HEK293 (cell line): ENCODE measurements at regions not wholly inside any gene's neighbourhood (a gene's known extent, or its start where the extent isn't known, plus 50 kb on each side); places are given as distances from the start of the nearest gene placed in this dataset.

Experiments used
- CTCF ChIA-PET: fragments of 350-600 bp; formaldehyde crosslinking; extraction: SDS; loops from one replicate; lab custom pipeline; 2021; ENCODE audit warnings: antibody characterized with exemption; lab: Yijun Ruan, JAX
- POLR2A ChIA-PET: fragments of 300-600 bp; formaldehyde crosslinking; extraction: SDS; loops from one replicate; lab custom pipeline; 2020; ENCODE audit warnings: antibody characterized with exemption, inconsistent platforms; lab: Yijun Ruan, JAX
- H3K27ac ChIP-seq: fragments of 200-500 bp; sonication (Bioruptor generic); 2 replicates; pipeline ENCODE4 v1.5.1; 2014; ENCODE audit warnings: low read depth, low read length, control low read depth, inconsistent platforms; ENCODE audit errors: extremely low read depth
- H3K36me3 ChIP-seq, 2 experiments: fragments of 200-500 bp in 1 of 2; sonication (Bioruptor generic) in 1 of 2; 1 replicate in 1 of 2; 2 replicates in 1 of 2; pipeline ENCODE4 v1.5.1; 2014 to 2017; ENCODE audit warnings: inconsistent platforms in 2 of 2, low read length in 2 of 2; ENCODE audit not compliant: control insufficient read depth in 2 of 2, insufficient read depth in 1 of 2
- H3K4me1 ChIP-seq: fragments of 200-500 bp; sonication (Bioruptor generic); 2 replicates; pipeline ENCODE4 v1.5.1; 2014; ENCODE audit warnings: mild to moderate bottlenecking, low read length, inconsistent platforms; ENCODE audit not compliant: control insufficient read depth, insufficient read depth
- H3K4me3 ChIP-seq: 2 replicates; pipeline ENCODE4 v1.5.1; 2011; ENCODE audit warnings: low read depth, mild to moderate bottlenecking, control low read depth, low read length, moderate library complexity
- H3K9me3 ChIP-seq: fragments of 200-500 bp; sonication (Bioruptor generic); 2 replicates; pipeline ENCODE4 v1.5.1; 2014; ENCODE audit warnings: low read depth, low read length, inconsistent platforms; ENCODE audit not compliant: control insufficient read depth, insufficient read depth
- GLIS2 ChIP-seq: fragments of 450-650 bp; formaldehyde crosslinking; IDR thresholded peaks from 2 replicates; pipeline ENCODE4 v1.5.1; 2016; ENCODE audit warnings: missing biosample characterization, missing genetic modification characterization
- PRDM4 ChIP-seq: fragments of 450-650 bp; formaldehyde crosslinking; IDR thresholded peaks from 2 replicates; pipeline ENCODE4 v1.5.1; 2017; ENCODE audit warnings: missing biosample characterization, missing genetic modification characterization
- TCF7L2 ChIP-seq: IDR thresholded peaks from 2 replicates; pipeline ENCODE4 v1.6.1; 2011; ENCODE audit warnings: low read depth, mild to moderate bottlenecking, inconsistent platforms, low read length, moderate library complexity, borderline replicate concordance
- ZFP69B ChIP-seq: fragments of 450-650 bp; formaldehyde crosslinking; IDR thresholded peaks from 2 replicates; pipeline ENCODE4 v1.5.1; 2016; ENCODE audit warnings: missing biosample characterization, missing genetic modification characterization
- ZNF175 ChIP-seq: fragments of 450-650 bp; formaldehyde crosslinking; IDR thresholded peaks from 2 replicates; pipeline ENCODE4 v1.5.1; 2016; ENCODE audit warnings: missing biosample characterization, missing genetic modification characterization
- ZNF221 ChIP-seq: fragments of 450-650 bp; formaldehyde crosslinking; IDR thresholded peaks from 2 replicates; pipeline ENCODE4 v1.5.1; 2017; ENCODE audit warnings: missing biosample characterization, missing genetic modification characterization, borderline replicate concordance
- ZNF391 ChIP-seq: fragments of 450-650 bp; formaldehyde crosslinking; IDR thresholded peaks from 2 replicates; pipeline ENCODE4 v1.5.1; 2016; ENCODE audit warnings: low read depth, missing biosample characterization, missing genetic modification characterization, borderline replicate concordance
- ZNF423 ChIP-seq: fragments of 450-650 bp; formaldehyde crosslinking; IDR thresholded peaks from 2 replicates; pipeline ENCODE4 v1.5.1; 2016; ENCODE audit warnings: missing biosample characterization, missing genetic modification characterization
- ZNF426 ChIP-seq: fragments of 450-650 bp; formaldehyde crosslinking; IDR thresholded peaks from 2 replicates; pipeline ENCODE4 v1.5.1; 2017; ENCODE audit warnings: missing biosample characterization, missing genetic modification characterization, mild to moderate bottlenecking, inconsistent platforms, moderate library complexity
- ZNF510 ChIP-seq: fragments of 450-650 bp; formaldehyde crosslinking; IDR thresholded peaks from 2 replicates; pipeline ENCODE4 v1.5.1; 2018; ENCODE audit warnings: mild to moderate bottlenecking, missing genetic modification characterization, missing biosample characterization; ENCODE audit not compliant: insufficient replicate concordance
- ZNF529 ChIP-seq: fragments of 450-650 bp; formaldehyde crosslinking; IDR thresholded peaks from 2 replicates; pipeline ENCODE4 v1.5.1; 2017; ENCODE audit warnings: missing genetic modification characterization, missing biosample characterization; ENCODE audit not compliant: insufficient replicate concordance
- ZNF558 ChIP-seq: fragments of 450-650 bp; formaldehyde crosslinking; IDR thresholded peaks from 2 replicates; pipeline ENCODE4 v1.5.1; 2016; ENCODE audit warnings: missing biosample characterization, missing genetic modification characterization
- ZNF707 ChIP-seq: fragments of 450-650 bp; formaldehyde crosslinking; IDR thresholded peaks from 2 replicates; pipeline ENCODE4 v1.5.1; 2016; ENCODE audit warnings: missing biosample characterization, missing genetic modification characterization
- ZSCAN23 ChIP-seq: fragments of 450-650 bp; formaldehyde crosslinking; IDR thresholded peaks from 2 replicates; pipeline ENCODE4 v1.5.1; 2016; ENCODE audit warnings: missing biosample characterization, missing genetic modification characterization
- ZXDB ChIP-seq: fragments of 450-650 bp; formaldehyde crosslinking; IDR thresholded peaks from 2 replicates; pipeline ENCODE4 v1.5.1; 2016; ENCODE audit warnings: missing biosample characterization, missing genetic modification characterization
- TF ChIP-seq, protein P1 (sequence below): fragments of 450-650 bp; formaldehyde crosslinking; IDR thresholded peaks from 2 replicates; pipeline ENCODE4 v1.5.1; 2016; ENCODE audit warnings: missing biosample characterization, missing genetic modification characterization
- TF ChIP-seq, protein P2 (sequence below): fragments of 450-650 bp; formaldehyde crosslinking; IDR thresholded peaks from 2 replicates; pipeline ENCODE4 v1.5.1; 2016; ENCODE audit warnings: missing biosample characterization, missing genetic modification characterization

- Histone ChIP-seq H3K9me3 (no peaks in the 10 kb centered on the region), H3K4me1 (no peaks in the 10 kb centered on the region), H3K4me3 (no peak overlapping the region), H3K36me3 (no peaks in the 10 kb centered on the region), H3K27ac (no peak overlapping the region)
- CTCF ChIA-PET, result no interaction called here
- POLR2A ChIA-PET, result no interaction called here
- TF ChIP-seq ZFP69B (tag by site-specific recombination) (no peak), ZNF423 (tag by site-specific recombination) (no peak), ZNF558 (no peak), GLIS2 (no peak), ZNF510 (tag by site-specific recombination) (no peak), ZXDB (tag by site-specific recombination) (no peak), ZNF391 (tag by site-specific recombination) (no peak), ZNF221 (tag by site-specific recombination) (no peak), ZSCAN23 (tag by site-specific recombination) (no peak), PRDM4 (no peak), TCF7L2 (no peak)
- TF ChIP-seq, protein P1, sequence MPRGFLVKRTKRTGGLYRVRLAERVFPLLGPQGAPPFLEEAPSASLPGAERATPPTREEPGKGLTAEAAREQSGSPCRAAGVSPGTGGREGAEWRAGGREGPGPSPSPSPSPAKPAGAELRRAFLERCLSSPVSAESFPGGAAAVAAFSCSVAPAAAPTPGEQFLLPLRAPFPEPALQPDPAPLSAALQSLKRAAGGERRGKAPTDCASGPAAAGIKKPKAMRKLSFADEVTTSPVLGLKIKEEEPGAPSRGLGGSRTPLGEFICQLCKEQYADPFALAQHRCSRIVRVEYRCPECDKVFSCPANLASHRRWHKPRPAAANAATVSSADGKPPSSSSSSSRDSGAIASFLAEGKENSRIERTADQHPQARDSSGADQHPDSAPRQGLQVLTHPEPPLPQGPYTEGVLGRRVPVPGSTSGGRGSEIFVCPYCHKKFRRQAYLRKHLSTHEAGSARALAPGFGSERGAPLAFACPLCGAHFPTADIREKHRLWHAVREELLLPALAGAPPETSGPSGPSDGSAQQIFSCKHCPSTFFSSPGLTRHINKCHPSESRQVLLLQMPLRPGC (tag by site-specific recombination), result no peak
Observed at GRCh38 chr5:143757116-143757515, 54.8 kb upstream of the HMHB1 start.

GRCh38 chr5:143755966-143756365 is 56.0 kb upstream of the HMHB1 start:
- ChIA-PET POLR2A (no interaction called here), CTCF (no interaction called here)
- Histone ChIP-seq H3K4me1 (no peaks in the 10 kb centered on the region), H3K36me3 (no peaks in the 10 kb centered on the region), H3K4me3 (no peak overlapping the region), H3K9me3 (no peaks in the 10 kb centered on the region), H3K27ac (no peak overlapping the region)
- no peak for TF ChIP-seq ZNF175 (tag by site-specific recombination)
- TF ChIP-seq, protein P2, sequence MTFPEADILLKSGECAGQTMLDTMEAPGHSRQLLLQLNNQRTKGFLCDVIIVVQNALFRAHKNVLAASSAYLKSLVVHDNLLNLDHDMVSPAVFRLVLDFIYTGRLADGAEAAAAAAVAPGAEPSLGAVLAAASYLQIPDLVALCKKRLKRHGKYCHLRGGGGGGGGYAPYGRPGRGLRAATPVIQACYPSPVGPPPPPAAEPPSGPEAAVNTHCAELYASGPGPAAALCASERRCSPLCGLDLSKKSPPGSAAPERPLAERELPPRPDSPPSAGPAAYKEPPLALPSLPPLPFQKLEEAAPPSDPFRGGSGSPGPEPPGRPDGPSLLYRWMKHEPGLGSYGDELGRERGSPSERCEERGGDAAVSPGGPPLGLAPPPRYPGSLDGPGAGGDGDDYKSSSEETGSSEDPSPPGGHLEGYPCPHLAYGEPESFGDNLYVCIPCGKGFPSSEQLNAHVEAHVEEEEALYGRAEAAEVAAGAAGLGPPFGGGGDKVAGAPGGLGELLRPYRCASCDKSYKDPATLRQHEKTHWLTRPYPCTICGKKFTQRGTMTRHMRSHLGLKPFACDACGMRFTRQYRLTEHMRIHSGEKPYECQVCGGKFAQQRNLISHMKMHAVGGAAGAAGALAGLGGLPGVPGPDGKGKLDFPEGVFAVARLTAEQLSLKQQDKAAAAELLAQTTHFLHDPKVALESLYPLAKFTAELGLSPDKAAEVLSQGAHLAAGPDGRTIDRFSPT (tag by site-specific recombination), result no peak
- TF ChIP-seq, protein P1 (tag by site-specific recombination), result no peak
- no peak for TF ChIP-seq ZNF529 (tag by site-specific recombination)
- no peak for TF ChIP-seq ZNF426 (tag by site-specific recombination)
- no peak for TF ChIP-seq ZNF707 (tag by site-specific recombination)
